Transverse colon (tissue), 3 donors: ENCODE measurements at regions not wholly inside any gene's neighbourhood (a gene's known extent, or its start where the extent isn't known, plus 50 kb on each side); places are given as distances from the start of the nearest gene placed in this dataset.

Source experiments
- POLR2A ChIP-seq: fragments of 450-650 bp; IDR thresholded peaks from one replicate; pipeline ENCODE4 v1.6.1; 2016; ENCODE audit warnings: antibody characterized with exemption, mild to moderate bottlenecking, moderate library complexity
- POLR2AphosphoS5 ChIP-seq, 3 donors: sonication (generic); formaldehyde crosslinking; IDR thresholded peaks; one replicate each; pipeline ENCODE4 v1.6.1; 2016; ENCODE audit warnings: antibody characterized with exemption in 3 of 3

- TF ChIP-seq POLR2A (no peak), POLR2AphosphoS5 (IDR thresholded peaks at IDR 0.05) (no peak)
These were observed 309.5 kb downstream of the ATXN7L3B start for GRCh38 chr12:74847169-74847568.
